AG10803 (cell line): ENCODE measurements at regions not wholly inside any gene's neighbourhood (a gene's known extent, or its start where the extent isn't known, plus 50 kb on each side); places are given as distances from the start of the nearest gene placed in this dataset.

Experiments used
- DNase-seq: peaks from one replicate; pipeline ENCODE4 v3.0.0; 2010; ENCODE audit warnings: low read depth
- H3K4me3 ChIP-seq: 2 replicates; pipeline ENCODE4 v1.5.1; 2011; ENCODE audit warnings: mild to moderate bottlenecking, low read length, control low read depth
- CTCF ChIP-seq: conservative IDR thresholded peaks from 2 replicates; pipeline ENCODE4 v1.5.1; 2011; ENCODE audit warnings: mild to moderate bottlenecking, low read length, control low read depth, inconsistent platforms

GRCh38 chr13:50588491-50589130 lies 254.9 kb downstream of the DLEU7 start:
- peak; percentile 8; the same call in 1 of the 2 replicates for TF ChIP-seq CTCF
- no peak overlapping the region for H3K4me3 ChIP-seq
- DNase-seq, result no peak

GRCh38 chr13:50589139-50589538 lies 254.4 kb downstream of the DLEU7 start:
- DNase-seq, result peak; percentile 93
- TF ChIP-seq CTCF, result no peak
- no peak overlapping the region for H3K4me3 ChIP-seq

- no peak overlapping the region for H3K4me3 ChIP-seq
- DNase-seq, result peak; percentile 87
- TF ChIP-seq CTCF, result no peak
Measured at GRCh38 chr13:50589651-50590054, 253.8 kb downstream of the DLEU7 start.

- peak; percentile 80 for DNase-seq
- no peak overlapping the region for H3K4me3 ChIP-seq
- no peak for TF ChIP-seq CTCF
Measured at GRCh38 chr13:50592412-50593155, 250.9 kb downstream of the DLEU7 start.

GRCh38 chr13:50593207-50593606 lies 250.3 kb downstream of the DLEU7 start:
- no peak for TF ChIP-seq CTCF

GRCh38 chr13:50594276-50595051 lies 249.0 kb downstream of the DLEU7 start:
- no peak for TF ChIP-seq CTCF
- no peak overlapping the region for H3K4me3 ChIP-seq
- DNase-seq, result no peak

More at GRCh38 chr13:50593207-50593606, 250.3 kb downstream of the DLEU7 start:
- no peak for DNase-seq
- H3K4me3 ChIP-seq, result no peak overlapping the region

- DNase-seq, result no peak
- H3K4me3 ChIP-seq, result no peak overlapping the region
- TF ChIP-seq CTCF, result no peak
Measured at GRCh38 chr13:50595196-50595595, 248.3 kb downstream of the DLEU7 start.
